NT2/D1 (cell line): ENCODE measurements at regions not wholly inside any gene's neighbourhood (a gene's known extent, or its start where the extent isn't known, plus 50 kb on each side); places are given as distances from the start of the nearest gene placed in this dataset.

Source experiments
- SUZ12 ChIP-seq: IDR thresholded peaks from 2 replicates; pipeline ENCODE4 v1.6.1; 2011; ENCODE audit not compliant: insufficient read length, insufficient read depth; ENCODE audit errors: extremely low read depth
- YY1 ChIP-seq: IDR thresholded peaks from 2 replicates; pipeline ENCODE4 v1.6.1; 2011; ENCODE audit not compliant: insufficient read length, insufficient read depth
- ZNF274 ChIP-seq: IDR thresholded peaks from 2 replicates; pipeline ENCODE4 v1.6.1; 2011; ENCODE audit warnings: mild to moderate bottlenecking, low read depth, low read length

DNA sequence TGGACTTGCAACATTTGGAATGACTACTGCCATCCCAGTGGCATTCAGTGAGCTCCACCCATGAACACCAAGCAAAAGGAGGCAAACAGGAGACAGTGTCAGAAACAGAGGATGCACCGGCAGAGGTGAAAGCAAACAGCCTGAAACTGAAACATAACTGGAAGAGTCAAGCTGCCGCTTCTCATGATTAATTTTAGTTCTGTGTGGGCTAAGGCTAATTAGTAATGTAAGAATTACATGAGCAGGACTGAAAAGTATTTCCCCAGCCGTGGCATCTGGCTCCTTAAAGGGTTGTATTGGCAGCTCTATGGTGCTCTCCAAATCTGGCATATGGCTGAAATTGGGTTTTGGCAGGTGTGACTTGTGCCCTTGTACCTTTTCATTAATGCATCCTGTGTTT lies 1108.1 kb downstream of the TSN start:
- TF ChIP-seq SUZ12 (no peak), YY1 (no peak), ZNF274 (no peak)
